ENCODE measurements at regions not wholly inside any gene's neighbourhood (a gene's known extent, or its start where the extent isn't known, plus 50 kb on each side); places are given as distances from the start of the nearest gene placed in this dataset.

GRCh38 chr17:77308861-77309726 is 168.3 kb downstream of the SEC14L1 start:
- DNase-seq: peak in 1 of 2 donors; percentile 32

GRCh38 chr17:77310336-77310735 is 169.6 kb downstream of the SEC14L1 start:
- no peak for DNase-seq

- DNase-seq: no peak
Measured at GRCh38 chr17:77311371-77311981, 170.7 kb downstream of the SEC14L1 start.

GRCh38 chr17:77312061-77312701 is 171.4 kb downstream of the SEC14L1 start:
- no peak for DNase-seq

GRCh38 chr17:77312786-77313599 is 172.2 kb downstream of the SEC14L1 start:
- no peak for DNase-seq

- DNase-seq: no peak
Measured at GRCh38 chr17:77313831-77314230, 173.1 kb downstream of the SEC14L1 start.

- no peak for DNase-seq
Measured at GRCh38 chr17:77314601-77315000, 173.8 kb downstream of the SEC14L1 start.

- no peak for DNase-seq
Measured at GRCh38 chr17:77315010-77315409, 174.2 kb downstream of the SEC14L1 start.

GRCh38 chr17:77315551-77316190 is 174.9 kb downstream of the SEC14L1 start:
- no peak for DNase-seq

- DNase-seq: no peak
Measured at GRCh38 chr17:77316191-77316641, 175.4 kb downstream of the SEC14L1 start.

GRCh38 chr17:77316651-77317050 is 175.9 kb downstream of the SEC14L1 start:
- DNase-seq: no peak

- DNase-seq: no peak
Measured at GRCh38 chr17:77317091-77317750, 176.5 kb downstream of the SEC14L1 start.

GRCh38 chr17:77318021-77318420 is 177.3 kb downstream of the SEC14L1 start:
- DNase-seq: no peak

GRCh38 chr17:77318491-77319210 is 177.9 kb downstream of the SEC14L1 start:
- no peak for DNase-seq

- peak; percentile 58 to 74 for DNase-seq
Measured at GRCh38 chr17:77319211-77320043, 178.7 kb downstream of the SEC14L1 start.

- no peak for DNase-seq
Measured at GRCh38 chr17:77320044-77320440, 179.3 kb downstream of the SEC14L1 start.

- peak in 1 of 2 donors; percentile 46 for DNase-seq
Measured at GRCh38 chr17:77320485-77321256, 179.9 kb downstream of the SEC14L1 start.

- DNase-seq: no peak
Measured at GRCh38 chr17:77321649-77322513, 181.1 kb downstream of the SEC14L1 start.

Data from CD4-positive, alpha-beta T cell treated with Interleukin-1 beta for 1 hour (primary cell).